Jurkat, Clone E6-1 (cell line): ENCODE measurements at regions not wholly inside any gene's neighbourhood (a gene's known extent, or its start where the extent isn't known, plus 50 kb on each side); places are given as distances from the start of the nearest gene placed in this dataset.
"Not testable (repeated sequence)": the region's sequence is repeated elsewhere in the genome, so short reads cannot be mapped to it uniquely, and the experiment has no call there.

Source experiments
- DNase-seq: peaks from one replicate; pipeline ENCODE4 v3.0.0-alpha.2; 2011; ENCODE audit warnings: low read depth, low spot score
- H3K4me3 ChIP-seq: 2 replicates; pipeline ENCODE4 v1.5.1; 2011; ENCODE audit warnings: mild to moderate bottlenecking, low read length, control low read depth, moderate library complexity

GRCh38 chr7:82631998-82632397 is 188.4 kb upstream of the CACNA2D1 start:
- no peak overlapping the region for H3K4me3 ChIP-seq
- no peak for DNase-seq

DNA sequence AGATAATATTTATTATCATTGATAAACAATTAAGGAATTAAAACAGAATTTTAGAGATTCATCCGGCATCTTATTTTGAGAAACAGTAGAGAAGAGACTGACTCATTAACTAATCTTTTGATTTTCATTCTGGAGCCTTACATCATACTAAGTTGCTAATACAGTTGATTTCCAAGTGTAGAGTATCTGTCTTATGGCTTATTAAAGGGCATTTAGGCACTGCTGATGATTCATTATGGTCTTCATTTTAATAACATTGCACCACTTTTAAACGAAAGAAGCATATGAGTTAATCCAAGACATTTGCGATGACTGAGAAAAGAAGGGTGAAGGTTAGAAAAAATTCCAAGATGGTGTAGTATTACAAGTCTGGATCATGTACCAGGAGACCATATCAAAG is 186.0 kb upstream of the CACNA2D1 start:
- H3K4me3 ChIP-seq: no peak overlapping the region
- no peak for DNase-seq

DNA sequence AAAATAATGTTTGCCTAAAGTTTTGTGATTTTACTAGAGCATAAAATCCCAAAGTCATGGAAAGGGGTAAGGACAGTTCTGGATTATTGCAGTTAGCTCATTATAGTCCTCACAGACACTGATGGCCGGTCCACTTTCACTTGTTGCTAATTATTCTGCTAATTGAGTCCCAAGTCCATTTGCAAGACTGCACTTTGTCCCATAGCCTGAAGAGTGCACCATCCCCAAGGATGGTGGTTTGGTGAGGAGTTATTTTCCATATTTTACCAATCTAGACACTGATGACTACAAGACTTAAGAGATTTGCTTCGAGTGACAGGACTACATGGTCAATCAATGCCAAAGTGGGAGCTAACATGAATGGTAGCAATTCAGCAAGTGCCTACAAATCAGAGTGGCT is 181.8 kb upstream of the CACNA2D1 start:
- no peak for DNase-seq
- no peak overlapping the region for H3K4me3 ChIP-seq

DNA sequence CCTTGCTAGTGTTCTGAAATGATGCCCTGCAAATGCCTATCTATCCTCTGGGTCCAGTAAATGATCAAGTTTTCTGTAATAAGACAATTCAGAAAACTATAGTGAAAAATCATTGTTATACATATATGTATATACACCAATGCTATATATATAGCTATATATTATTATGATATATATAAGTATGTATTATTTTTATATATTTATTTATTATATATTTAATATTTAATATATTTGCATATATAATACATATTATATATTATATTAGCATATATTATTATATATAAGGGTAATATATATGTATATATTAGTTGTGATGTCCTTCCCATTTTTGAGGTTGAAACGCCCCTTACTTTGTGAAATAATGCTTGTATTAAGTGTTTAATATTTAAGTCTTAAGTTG is 181.4 kb upstream of the CACNA2D1 start:
- no peak for DNase-seq
- no peak overlapping the region for H3K4me3 ChIP-seq

DNA sequence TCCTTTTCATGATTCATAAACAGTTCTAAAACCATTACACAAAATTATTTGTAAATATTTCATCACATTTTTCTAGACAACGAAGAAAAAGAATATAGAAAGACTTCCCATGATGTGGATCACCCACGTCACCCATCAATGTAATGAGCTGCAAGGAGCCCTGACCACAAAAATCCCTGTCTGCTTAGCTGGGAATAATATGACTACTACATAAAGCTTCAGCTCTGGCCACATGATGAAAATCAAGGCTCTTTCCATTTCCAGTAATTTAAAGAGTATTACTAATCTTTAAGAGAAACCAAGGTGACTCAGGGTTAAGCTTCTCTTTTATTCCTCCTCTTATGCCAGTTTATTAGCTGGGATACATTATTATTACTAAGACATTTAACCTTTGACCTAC is 180.8 kb upstream of the CACNA2D1 start:
- no peak for DNase-seq
- no peak overlapping the region for H3K4me3 ChIP-seq

DNA sequence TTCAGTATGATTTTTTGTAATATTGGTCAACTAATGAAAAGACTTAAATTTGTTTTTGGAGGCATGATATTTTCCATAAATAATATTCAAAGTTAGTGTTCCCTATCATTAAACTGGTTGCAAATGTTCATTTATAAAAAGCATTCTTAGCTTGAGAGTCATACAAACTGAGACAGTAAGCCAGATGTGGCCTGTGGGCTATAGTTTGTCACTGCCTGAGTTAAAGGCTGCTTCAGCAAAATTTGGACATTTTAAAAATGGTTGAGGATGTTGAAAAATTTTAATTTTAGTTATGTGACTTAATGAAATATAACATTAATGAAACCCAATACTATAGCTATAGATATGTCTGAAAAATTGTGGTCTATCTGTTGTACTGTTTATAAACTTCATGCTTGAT is 180.2 kb upstream of the CACNA2D1 start:
- H3K4me3 ChIP-seq: no peak overlapping the region
- no peak for DNase-seq

- H3K4me3 ChIP-seq: no peak overlapping the region
- DNase-seq: no peak
Measured at GRCh38 chr7:82617156-82617555, 173.6 kb upstream of the CACNA2D1 start.

DNA sequence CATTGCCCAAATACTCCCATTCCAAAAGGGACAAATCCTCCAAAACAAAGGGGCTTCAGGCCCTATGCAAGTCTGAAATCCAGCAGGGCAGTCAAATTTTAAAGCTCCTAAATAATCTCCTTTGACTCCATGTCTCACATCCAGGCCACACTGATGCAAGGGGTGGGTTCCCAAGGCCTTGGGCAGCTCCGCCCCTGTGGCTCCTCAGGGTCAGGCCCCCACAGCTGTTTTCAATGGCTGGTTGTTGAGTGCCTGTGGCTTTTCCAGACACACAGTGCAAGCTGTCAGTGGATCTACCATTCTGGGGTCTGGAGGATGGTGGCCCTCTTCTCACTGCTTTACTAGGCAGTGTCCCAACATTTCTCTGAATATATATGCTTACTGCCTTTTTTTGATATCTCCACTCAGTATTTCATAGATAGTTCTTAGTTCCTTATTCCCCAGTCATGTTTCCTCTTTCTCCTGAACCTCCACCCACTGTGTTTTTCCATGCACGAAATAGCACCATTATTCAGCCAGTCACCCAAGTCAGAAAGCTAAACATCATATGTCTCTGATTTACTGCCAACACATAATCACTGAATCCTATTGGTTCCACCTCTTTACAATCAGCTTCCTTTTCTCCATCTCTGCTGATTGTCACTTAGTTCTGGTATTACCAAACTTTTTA is 172.6 kb upstream of the CACNA2D1 start:
- no peak for DNase-seq
- H3K4me3 ChIP-seq: no peak overlapping the region

- DNase-seq: no peak
- no peak overlapping the region for H3K4me3 ChIP-seq
Measured at GRCh38 chr7:82615527-82615926, 171.9 kb upstream of the CACNA2D1 start.

DNA sequence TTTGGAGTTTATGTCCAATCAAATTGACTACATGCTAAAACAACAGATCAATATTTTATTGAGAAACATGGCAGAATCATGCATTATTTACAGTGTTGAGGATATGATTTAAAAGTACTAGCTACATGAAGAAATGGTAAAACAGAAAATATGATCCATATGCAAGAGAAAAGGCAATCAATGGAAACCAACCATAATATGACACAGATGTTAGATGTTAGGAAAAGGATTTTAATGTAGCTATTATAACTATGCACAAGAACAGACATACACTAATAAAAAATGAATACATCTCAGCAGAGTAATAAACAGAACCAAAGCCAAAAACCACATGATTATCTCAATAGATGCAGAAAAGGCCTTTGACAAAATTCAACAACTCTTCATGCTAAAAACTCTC is 166.2 kb upstream of the CACNA2D1 start:
- no peak for DNase-seq
- H3K4me3 ChIP-seq: no peak overlapping the region

DNA sequence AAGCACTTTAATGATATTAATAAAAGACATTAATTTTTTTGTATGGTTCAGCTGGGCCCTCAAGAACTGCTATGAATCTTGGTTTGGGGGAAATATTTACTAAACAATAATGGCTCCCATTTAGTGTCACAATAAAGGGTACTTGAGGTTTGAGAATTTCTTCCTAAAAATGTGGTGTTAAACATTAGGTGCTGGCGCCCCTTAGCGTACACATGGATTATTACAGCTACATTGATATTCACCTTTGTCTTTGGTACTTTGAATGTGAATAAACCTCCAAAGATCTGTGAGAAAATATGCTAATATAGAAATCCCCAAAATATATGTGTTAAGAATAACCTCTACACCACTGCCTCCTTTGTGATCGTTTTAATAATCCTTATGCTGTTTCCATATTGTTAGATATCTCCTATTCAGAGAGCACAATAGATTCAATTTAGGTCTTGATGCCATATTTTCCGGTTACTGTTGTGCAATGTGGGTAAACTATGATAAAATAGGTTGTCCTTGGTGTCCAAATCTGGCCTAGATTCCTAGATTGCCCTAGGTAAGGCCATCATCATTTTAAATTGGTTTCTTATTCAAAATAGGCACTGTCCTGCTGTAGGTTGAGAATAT is 161.8 kb upstream of the CACNA2D1 start:
- DNase-seq: peak; percentile 18
- no peak overlapping the region for H3K4me3 ChIP-seq

DNA sequence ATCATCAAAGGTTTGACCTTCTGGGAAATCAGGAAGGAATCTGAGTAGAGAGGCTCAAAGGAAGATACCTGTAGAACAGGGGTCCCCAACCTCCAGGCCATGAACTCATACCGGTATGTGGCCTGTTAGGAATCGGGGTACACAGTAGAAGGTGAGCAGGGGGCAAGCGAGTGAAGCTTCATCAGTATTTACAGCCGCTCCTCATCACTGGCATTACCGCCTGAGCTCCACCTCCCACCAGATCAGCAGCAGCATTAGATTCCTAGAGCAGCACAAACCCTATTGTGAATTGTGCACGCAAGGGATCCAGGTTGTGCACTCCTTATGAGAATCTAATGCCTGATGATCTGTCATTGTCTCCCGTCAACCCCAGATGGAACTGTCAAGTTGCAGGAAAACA is 158.5 kb upstream of the CACNA2D1 start:
- H3K4me3 ChIP-seq: no peak overlapping the region
- no peak for DNase-seq

- H3K4me3 ChIP-seq: no peak overlapping the region
- DNase-seq: no peak
Measured at GRCh38 chr7:82600531-82600930, 157.0 kb upstream of the CACNA2D1 start.

GRCh38 chr7:82599895-82600294 is 156.3 kb upstream of the CACNA2D1 start:
- no peak overlapping the region for H3K4me3 ChIP-seq
- no peak for DNase-seq

GRCh38 chr7:82598958-82599357 is 155.4 kb upstream of the CACNA2D1 start:
- H3K4me3 ChIP-seq: no peak overlapping the region

DNA sequence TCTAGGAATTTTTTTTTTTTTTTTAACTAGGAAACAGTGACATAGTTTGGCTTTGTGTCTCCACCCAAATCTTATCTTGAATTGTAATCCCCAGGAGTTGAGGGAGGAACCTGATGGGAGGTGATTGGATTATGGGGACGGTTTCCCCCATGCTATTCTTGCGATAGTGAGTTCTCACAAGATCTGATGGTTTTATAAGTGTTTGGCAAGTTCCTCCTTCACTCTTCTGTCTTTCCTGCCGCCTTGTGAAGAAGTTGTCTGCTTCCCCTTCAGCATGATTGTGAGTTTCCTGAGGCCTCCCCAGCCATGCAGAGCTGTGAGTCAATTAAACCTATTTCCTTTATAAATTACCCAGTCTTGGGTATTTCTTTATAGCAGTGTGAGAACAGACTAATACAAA is 152.2 kb upstream of the CACNA2D1 start:
- H3K4me3 ChIP-seq, DNase-seq: not testable (repeated sequence)

More at GRCh38 chr7:82598958-82599357, 155.4 kb upstream of the CACNA2D1 start:
- no peak for DNase-seq

- no peak overlapping the region for H3K4me3 ChIP-seq
- DNase-seq: no peak
Measured at GRCh38 chr7:82595176-82595575, 151.6 kb upstream of the CACNA2D1 start.

- no peak for DNase-seq
Measured at GRCh38 chr7:82594665-82595064, 151.1 kb upstream of the CACNA2D1 start.

GRCh38 chr7:82593780-82594179 is 150.2 kb upstream of the CACNA2D1 start:
- no peak for DNase-seq

More at GRCh38 chr7:82594665-82595064, 151.1 kb upstream of the CACNA2D1 start:
- H3K4me3 ChIP-seq: no peak overlapping the region

DNA sequence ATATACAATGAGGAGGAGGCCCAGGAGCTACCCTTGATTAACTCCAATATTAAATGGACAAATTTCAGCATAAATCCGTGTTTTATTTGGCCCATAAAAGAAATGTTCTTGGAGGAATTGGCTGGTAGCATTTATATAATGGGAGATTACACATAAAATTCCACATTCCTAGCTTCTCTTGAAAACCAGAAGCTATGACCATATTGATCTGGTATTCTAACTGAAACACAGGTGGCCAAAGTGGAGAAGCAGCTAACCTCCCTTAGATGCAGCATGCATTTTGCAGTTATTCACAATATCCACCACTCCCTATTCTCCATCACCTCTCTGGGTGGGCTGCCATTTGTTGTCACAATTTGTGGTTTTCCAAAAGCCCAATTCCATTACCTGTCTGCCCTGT is 148.8 kb upstream of the CACNA2D1 start:
- DNase-seq: no peak
- H3K4me3 ChIP-seq: no peak overlapping the region

More at GRCh38 chr7:82593780-82594179, 150.2 kb upstream of the CACNA2D1 start:
- no peak overlapping the region for H3K4me3 ChIP-seq

DNA sequence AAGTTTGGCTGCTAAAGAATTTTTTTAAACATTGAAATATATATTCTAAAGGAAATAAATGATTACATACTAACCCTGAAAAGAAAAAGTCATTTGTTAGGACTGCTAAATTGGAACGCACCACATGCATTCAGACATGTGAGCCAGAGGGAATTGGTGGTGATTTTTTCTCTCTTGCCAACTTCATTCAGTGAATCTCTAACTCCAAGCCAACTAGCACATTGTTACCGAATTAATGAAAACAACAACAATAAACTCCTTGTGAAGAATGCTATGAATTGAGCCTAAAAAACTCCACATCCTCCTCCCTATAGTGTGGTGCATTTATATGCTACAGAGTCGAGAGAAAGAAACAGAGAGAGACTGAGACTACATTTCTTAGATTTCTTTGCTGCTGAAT is 135.5 kb upstream of the CACNA2D1 start:
- no peak overlapping the region for H3K4me3 ChIP-seq
- DNase-seq: no peak
